ENCODE measurements at regions not wholly inside any gene's neighbourhood (a gene's known extent, or its start where the extent isn't known, plus 50 kb on each side); places are given as distances from the start of the nearest gene placed in this dataset.

GRCh38 chr12:93042684-93043083 lies 113.6 kb upstream of the EEA1 start:
- ChIA-PET POLR2A (no interaction called here), CTCF (no interaction called here)
- Histone ChIP-seq H3K27ac (ENCODE audit: low read depth, low read length) (no peak overlapping the region), H3K27me3 (ENCODE audit: insufficient read depth, low read length, poor library complexity, severe bottlenecking) (no peaks in the 10 kb centered on the region), H3K4me1 (ENCODE audit: insufficient read depth, low read length) (no peaks in the 10 kb centered on the region), H3K4me3 (ENCODE audit: low read length) (no peak overlapping the region), H3K36me3 (ENCODE audit: insufficient read depth, low read length) (no peaks in the 10 kb centered on the region), H3K9me3 (ENCODE audit: low read length) (no peaks in the 10 kb centered on the region)
- Mint-ChIP-seq H3K4me3 (no peak overlapping the region), H3K36me3 (no peaks in the 10 kb centered on the region), H3K4me1 (no peaks in the 10 kb centered on the region), H3K27me3 (peaks cover 14 to 18% of the 10 kb centered on the region in 2 donors), H3K27ac (no peak overlapping the region), H3K9me3 (peaks cover 0 to 1% (median 0%) of the 10 kb centered on the region in 5 donors)
- no peak for DNase-seq

DNA sequence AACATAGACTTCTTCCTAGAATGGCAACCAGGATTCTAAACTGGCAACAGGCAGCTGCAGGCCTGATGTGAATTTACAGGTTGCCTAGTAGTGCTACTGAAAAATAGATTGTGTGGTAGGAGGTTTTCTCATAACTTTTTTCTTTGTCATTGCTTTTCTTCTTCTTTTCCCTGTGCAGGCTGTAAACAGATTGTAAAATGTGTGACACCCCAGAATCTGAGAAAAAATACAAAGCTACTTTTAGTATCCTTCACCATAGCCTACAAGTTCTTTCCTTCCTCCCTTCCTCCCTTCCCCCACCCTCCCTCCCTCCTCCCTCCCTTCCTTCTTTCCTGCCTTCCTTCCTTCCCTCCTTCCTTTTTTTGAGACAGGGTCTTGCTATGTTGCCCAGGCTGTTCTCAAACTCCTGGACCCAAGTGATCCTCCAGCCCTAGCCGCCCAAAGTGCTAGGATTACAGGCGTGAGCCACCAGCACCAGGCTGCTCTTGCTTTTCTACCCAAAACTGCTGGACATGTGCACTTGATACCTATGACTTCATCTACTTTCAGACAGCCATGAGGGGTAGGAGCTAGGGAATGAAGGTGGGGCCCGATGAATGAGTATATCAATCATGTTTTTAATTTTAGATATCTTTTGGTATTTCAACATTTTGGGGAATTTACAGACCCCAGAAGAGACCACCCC lies 114.2 kb upstream of the EEA1 start:
- Mint-ChIP-seq H3K36me3 (no peaks in the 10 kb centered on the region), H3K27ac (no peak overlapping the region)

DNA sequence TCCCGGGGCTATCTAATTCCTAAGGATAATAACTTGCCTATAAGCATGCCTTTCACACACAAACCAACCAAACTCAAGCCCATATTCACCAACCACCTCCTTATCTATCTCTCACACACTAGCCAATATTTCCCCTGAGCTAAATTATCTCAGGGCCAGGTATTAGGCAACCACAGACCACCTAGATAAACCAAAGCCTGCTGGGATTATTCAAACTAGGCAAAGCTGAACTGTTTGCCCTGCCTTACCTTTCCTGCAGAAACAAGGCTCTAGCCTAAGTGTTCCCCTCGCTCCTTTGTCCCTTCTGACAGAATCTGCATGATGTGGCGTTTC lies 114.7 kb upstream of the EEA1 start:
- Mint-ChIP-seq H3K36me3 (no peaks in the 10 kb centered on the region), H3K9me3 (peaks cover 0 to 1% (median 0%) of the 10 kb centered on the region in 5 donors), H3K27me3 (peaks cover 11 to 23% of the 10 kb centered on the region in 2 donors), H3K27ac (no peak overlapping the region), H3K4me1 (no peaks in the 10 kb centered on the region), H3K4me3 (no peak overlapping the region)
- H3K9me3 ChIP-seq (ENCODE audit: low read length): no peaks in the 10 kb centered on the region
- H3K27me3 ChIP-seq (ENCODE audit: insufficient read depth, low read length, poor library complexity, severe bottlenecking): no peaks in the 10 kb centered on the region
- DNase-seq: no peak
- no peaks in the 10 kb centered on the region for H3K36me3 ChIP-seq (ENCODE audit: insufficient read depth, low read length)
- H3K27ac ChIP-seq (ENCODE audit: low read depth, low read length): no peak overlapping the region
- CTCF ChIA-PET: no interaction called here
- no peaks in the 10 kb centered on the region for H3K4me1 ChIP-seq (ENCODE audit: insufficient read depth, low read length)
- POLR2A ChIA-PET: no interaction called here
- no peak overlapping the region for H3K4me3 ChIP-seq (ENCODE audit: low read length)

More for the DNA sequence above, 114.2 kb upstream of the EEA1 start:
- CTCF ChIA-PET: no interaction called here
- Mint-ChIP-seq H3K4me1 (no peaks in the 10 kb centered on the region), H3K4me3 (no peak overlapping the region), H3K27me3 (peaks cover 11 to 21% of the 10 kb centered on the region in 2 donors), H3K9me3 (peaks cover 0 to 1% (median 0%) of the 10 kb centered on the region in 5 donors)
- no peak overlapping the region for H3K4me3 ChIP-seq (ENCODE audit: low read length)
- no peaks in the 10 kb centered on the region for H3K9me3 ChIP-seq (ENCODE audit: low read length)
- no peaks in the 10 kb centered on the region for H3K4me1 ChIP-seq (ENCODE audit: insufficient read depth, low read length)
- H3K27me3 ChIP-seq (ENCODE audit: insufficient read depth, low read length, poor library complexity, severe bottlenecking): no peaks in the 10 kb centered on the region
- no peak for DNase-seq
- no peak overlapping the region for H3K27ac ChIP-seq (ENCODE audit: low read depth, low read length)
- H3K36me3 ChIP-seq (ENCODE audit: insufficient read depth, low read length): no peaks in the 10 kb centered on the region
- POLR2A ChIA-PET: no interaction called here

- H3K36me3 Mint-ChIP-seq: no peaks in the 10 kb centered on the region
- Histone ChIP-seq H3K27ac (ENCODE audit: low read depth, low read length) (no peak overlapping the region), H3K36me3 (ENCODE audit: insufficient read depth, low read length) (no peaks in the 10 kb centered on the region), H3K4me1 (ENCODE audit: insufficient read depth, low read length) (no peaks in the 10 kb centered on the region), H3K4me3 (ENCODE audit: low read length) (no peak overlapping the region), H3K27me3 (ENCODE audit: insufficient read depth, low read length, poor library complexity, severe bottlenecking) (no peaks in the 10 kb centered on the region), H3K9me3 (ENCODE audit: low read length) (no peaks in the 10 kb centered on the region)
- H3K27me3 Mint-ChIP-seq: peaks cover 7 to 16% of the 10 kb centered on the region in 2 donors
- POLR2A ChIA-PET: no interaction called here
- CTCF ChIA-PET: no interaction called here
- no peak overlapping the region for H3K27ac Mint-ChIP-seq
- no peak overlapping the region for H3K4me3 Mint-ChIP-seq
- no peak for DNase-seq
- no peaks in the 10 kb centered on the region for H3K4me1 Mint-ChIP-seq
- no peaks in the 10 kb centered on the region for H3K9me3 Mint-ChIP-seq
Observed at GRCh38 chr12:93047118-93047517, 118.0 kb upstream of the EEA1 start.

DNA sequence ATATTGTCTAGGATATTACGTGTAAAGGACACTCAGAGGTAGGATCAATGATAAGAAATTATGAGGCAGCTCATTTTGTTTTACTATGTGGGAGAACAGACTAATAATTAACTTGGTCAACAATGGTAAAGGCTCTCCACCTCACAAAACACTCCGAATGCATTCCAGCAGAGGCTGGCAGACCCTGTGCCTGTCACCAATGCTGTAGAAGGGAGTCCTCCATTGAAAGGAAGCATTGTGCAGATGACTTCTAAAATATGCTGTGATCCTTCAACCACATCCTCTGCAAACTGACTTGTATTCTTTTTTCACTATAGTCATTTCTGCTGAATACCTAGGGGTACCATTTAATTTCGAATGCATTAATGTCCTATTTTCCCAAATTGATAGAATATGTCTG lies 119.6 kb upstream of the EEA1 start:
- Mint-ChIP-seq H3K4me1 (no peaks in the 10 kb centered on the region), H3K9me3 (no peaks in the 10 kb centered on the region), H3K27me3 (peaks cover 3 to 20% of the 10 kb centered on the region in 2 donors), H3K36me3 (no peaks in the 10 kb centered on the region), H3K4me3 (no peak overlapping the region), H3K27ac (no peak overlapping the region)
- Histone ChIP-seq H3K27ac (ENCODE audit: low read depth, low read length) (no peak overlapping the region), H3K4me1 (ENCODE audit: insufficient read depth, low read length) (no peaks in the 10 kb centered on the region), H3K9me3 (ENCODE audit: low read length) (no peaks in the 10 kb centered on the region), H3K4me3 (ENCODE audit: low read length) (no peak overlapping the region), H3K36me3 (ENCODE audit: insufficient read depth, low read length) (no peaks in the 10 kb centered on the region), H3K27me3 (ENCODE audit: insufficient read depth, low read length, poor library complexity, severe bottlenecking) (no peaks in the 10 kb centered on the region)
- ChIA-PET CTCF (no interaction called here), POLR2A (no interaction called here)
- no peak for DNase-seq

GRCh38 chr12:93050026-93050747 lies 121.1 kb upstream of the EEA1 start:
- H3K27me3 ChIP-seq (ENCODE audit: insufficient read depth, low read length, poor library complexity, severe bottlenecking): no peaks in the 10 kb centered on the region
- no peaks in the 10 kb centered on the region for H3K4me1 Mint-ChIP-seq
- peak overlapping the region in 1 of 8 donors; percentile 61 for H3K27ac Mint-ChIP-seq
- H3K36me3 ChIP-seq (ENCODE audit: insufficient read depth, low read length): no peaks in the 10 kb centered on the region
- no peak for DNase-seq
- no peaks in the 10 kb centered on the region for H3K9me3 Mint-ChIP-seq
- no peak overlapping the region for H3K4me3 ChIP-seq (ENCODE audit: low read length)
- no peaks in the 10 kb centered on the region for H3K9me3 ChIP-seq (ENCODE audit: low read length)
- CTCF ChIA-PET: no interaction called here
- H3K36me3 Mint-ChIP-seq: no peaks in the 10 kb centered on the region
- no peak overlapping the region for H3K27ac ChIP-seq (ENCODE audit: low read depth, low read length)
- H3K27me3 Mint-ChIP-seq: peaks cover 6 to 27% of the 10 kb centered on the region in 2 donors
- POLR2A ChIA-PET: no interaction called here
- no peaks in the 10 kb centered on the region for H3K4me1 ChIP-seq (ENCODE audit: insufficient read depth, low read length)
- no peak overlapping the region for H3K4me3 Mint-ChIP-seq

- ChIA-PET POLR2A (no interaction called here), CTCF (no interaction called here)
- H3K27me3 Mint-ChIP-seq: peaks cover 6 to 31% of the 10 kb centered on the region in 2 donors
- DNase-seq: no peak
- H3K27ac ChIP-seq (ENCODE audit: low read depth, low read length): no peak overlapping the region
- H3K27me3 ChIP-seq (ENCODE audit: insufficient read depth, low read length, poor library complexity, severe bottlenecking): no peaks in the 10 kb centered on the region
- H3K4me3 ChIP-seq (ENCODE audit: low read length): no peak overlapping the region
- H3K27ac Mint-ChIP-seq: no peak overlapping the region
- no peaks in the 10 kb centered on the region for H3K4me1 Mint-ChIP-seq
- H3K36me3 ChIP-seq (ENCODE audit: insufficient read depth, low read length): no peaks in the 10 kb centered on the region
- H3K4me1 ChIP-seq (ENCODE audit: insufficient read depth, low read length): no peaks in the 10 kb centered on the region
- no peak overlapping the region for H3K4me3 Mint-ChIP-seq
- H3K36me3 Mint-ChIP-seq: no peaks in the 10 kb centered on the region
- no peaks in the 10 kb centered on the region for H3K9me3 Mint-ChIP-seq
- H3K9me3 ChIP-seq (ENCODE audit: low read length): no peaks in the 10 kb centered on the region
Observed at GRCh38 chr12:93050748-93051081, 121.6 kb upstream of the EEA1 start.

- no peaks in the 10 kb centered on the region for H3K4me1 Mint-ChIP-seq
- peaks cover 11 to 32% of the 10 kb centered on the region in 2 donors for H3K27me3 Mint-ChIP-seq
- ChIA-PET CTCF (no interaction called here), POLR2A (no interaction called here)
- peaks cover 0 to 2% (median 0%) of the 10 kb centered on the region in 5 donors for H3K9me3 Mint-ChIP-seq
- no peak for DNase-seq
- no peak overlapping the region for H3K4me3 Mint-ChIP-seq
- H3K27me3 ChIP-seq (ENCODE audit: insufficient read depth, low read length, poor library complexity, severe bottlenecking): no peaks in the 10 kb centered on the region
- H3K4me3 ChIP-seq (ENCODE audit: low read length): no peak overlapping the region
- H3K36me3 ChIP-seq (ENCODE audit: insufficient read depth, low read length): no peaks in the 10 kb centered on the region
- H3K27ac ChIP-seq (ENCODE audit: low read depth, low read length): no peak overlapping the region
- no peaks in the 10 kb centered on the region for H3K4me1 ChIP-seq (ENCODE audit: insufficient read depth, low read length)
- H3K27ac Mint-ChIP-seq: no peak overlapping the region
- H3K9me3 ChIP-seq (ENCODE audit: low read length): no peaks in the 10 kb centered on the region
- H3K36me3 Mint-ChIP-seq: no peaks in the 10 kb centered on the region
Observed at GRCh38 chr12:93054021-93054420, 124.9 kb upstream of the EEA1 start.
